ENCODE measurements at regions not wholly inside any gene's neighbourhood (a gene's known extent, or its start where the extent isn't known, plus 50 kb on each side); places are given as distances from the start of the nearest gene placed in this dataset.
"Not testable (repeated sequence)": the region's sequence is repeated elsewhere in the genome, so short reads cannot be mapped to it uniquely, and the experiment has no call there.

DNA sequence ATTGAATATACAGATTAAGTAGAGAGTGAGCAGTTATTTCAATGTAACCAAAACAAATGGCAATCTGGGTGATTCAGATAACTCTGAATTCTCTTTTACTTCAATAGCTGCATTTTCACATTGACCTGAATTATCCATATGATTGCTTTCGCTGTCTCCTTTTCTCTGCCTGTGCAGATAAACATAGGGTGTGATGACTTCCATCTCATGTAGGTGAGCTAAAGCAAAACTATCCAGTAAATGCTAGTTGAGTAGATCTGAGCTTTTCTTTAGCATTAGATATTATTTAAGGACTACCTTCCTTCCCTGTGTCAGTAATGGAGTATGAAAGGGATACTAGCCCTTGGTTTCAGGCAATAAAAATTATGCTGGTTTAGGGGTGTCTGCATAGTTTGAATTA is 288.6 kb downstream of the OXSM start:
- no peak for DNase-seq

GRCh38 chr3:26081166-26081565 is 291.3 kb downstream of the OXSM start:
- DNase-seq: no peak

GRCh38 chr3:26081806-26082205 is 291.9 kb downstream of the OXSM start:
- DNase-seq: no peak

DNA sequence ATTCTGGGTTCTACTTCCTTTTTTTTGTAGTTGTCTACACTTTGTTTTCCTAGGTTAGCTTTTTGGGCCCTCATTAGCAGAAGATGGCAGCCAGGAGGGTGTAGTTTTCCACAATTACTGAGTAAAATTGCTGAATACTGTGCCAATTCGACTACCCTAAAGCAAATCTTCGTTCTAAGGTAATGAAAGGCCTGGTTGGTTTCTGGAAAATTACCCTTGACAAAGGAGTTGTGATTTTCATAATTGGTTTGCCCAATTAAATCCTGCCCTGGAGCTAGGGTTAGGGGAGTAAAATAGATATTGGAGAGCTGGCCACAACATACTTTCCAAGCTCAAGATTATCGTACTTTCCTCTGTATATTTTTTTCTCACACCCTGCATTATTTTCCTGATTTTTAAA is 293.0 kb downstream of the OXSM start:
- DNase-seq: no peak

- no peak for DNase-seq
Measured at GRCh38 chr3:26084629-26085028, 294.7 kb downstream of the OXSM start.

- no peak for DNase-seq
Measured at GRCh38 chr3:26087751-26088150, 297.9 kb downstream of the OXSM start.

- DNase-seq: no peak
Measured at GRCh38 chr3:26089249-26089648, 299.4 kb downstream of the OXSM start.

DNA sequence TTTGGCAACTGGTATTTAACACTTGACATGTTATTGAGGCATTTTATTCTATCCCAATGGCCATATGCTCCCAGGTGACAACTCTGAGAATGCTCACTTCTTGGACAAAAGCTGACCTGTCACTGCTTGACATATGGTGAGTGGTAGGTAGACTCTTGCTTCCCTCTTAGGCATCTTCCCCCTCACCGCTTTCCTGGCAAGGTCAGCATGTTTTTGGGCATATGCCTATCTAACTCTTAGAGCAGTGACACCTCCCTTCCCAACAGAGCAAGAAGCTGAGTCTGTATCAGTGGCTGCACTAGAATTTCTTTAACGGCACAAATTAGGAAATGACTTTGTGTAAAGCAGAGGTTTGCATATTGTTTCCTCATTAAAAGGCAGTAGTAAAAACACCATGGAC is 300.7 kb downstream of the OXSM start:
- DNase-seq: no peak

DNA sequence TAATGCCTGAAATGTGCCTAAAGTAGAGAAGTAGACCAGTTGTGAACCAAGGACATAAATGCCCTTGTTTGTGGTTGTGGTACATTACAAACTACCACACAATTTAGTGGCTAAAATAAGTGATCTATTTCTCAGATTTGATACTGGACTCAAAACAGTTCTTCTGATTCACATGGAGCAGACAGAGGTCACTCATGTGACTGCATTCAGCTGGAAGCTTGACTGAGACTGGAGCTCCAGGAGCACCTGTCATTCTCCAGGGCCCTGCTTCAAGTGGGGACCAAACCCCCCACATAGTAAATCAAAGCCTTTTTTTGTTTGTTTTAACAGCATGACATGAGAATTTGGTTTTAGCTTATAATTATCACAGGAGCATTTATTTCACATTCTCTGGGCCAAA is 301.2 kb downstream of the OXSM start:
- DNase-seq: no peak

GRCh38 chr3:26091626-26092025 is 301.7 kb downstream of the OXSM start:
- no peak for DNase-seq

GRCh38 chr3:26097111-26097510 is 307.2 kb downstream of the OXSM start:
- not testable (repeated sequence) for DNase-seq

GRCh38 chr3:26099692-26100091 is 309.8 kb downstream of the OXSM start:
- DNase-seq: no peak

DNA sequence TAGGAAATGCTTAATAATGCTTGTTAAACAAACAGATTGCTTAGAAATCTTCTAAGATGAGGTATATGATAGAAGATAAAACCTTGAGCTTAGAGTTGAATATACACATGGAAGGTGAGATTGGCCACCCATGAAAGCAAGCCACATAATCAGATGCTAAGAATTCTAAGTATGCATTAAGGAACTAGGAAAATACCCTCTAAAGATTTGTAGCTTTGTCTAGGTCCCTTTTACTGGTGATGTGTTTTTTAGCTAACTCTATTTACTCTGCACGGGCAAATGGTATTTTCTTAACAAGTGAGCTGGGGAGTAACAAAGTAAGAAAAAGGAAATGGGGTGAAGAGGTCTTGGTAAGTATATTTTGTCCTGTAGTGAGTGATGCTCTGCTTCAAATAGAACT is 310.3 kb downstream of the OXSM start:
- no peak for DNase-seq

DNA sequence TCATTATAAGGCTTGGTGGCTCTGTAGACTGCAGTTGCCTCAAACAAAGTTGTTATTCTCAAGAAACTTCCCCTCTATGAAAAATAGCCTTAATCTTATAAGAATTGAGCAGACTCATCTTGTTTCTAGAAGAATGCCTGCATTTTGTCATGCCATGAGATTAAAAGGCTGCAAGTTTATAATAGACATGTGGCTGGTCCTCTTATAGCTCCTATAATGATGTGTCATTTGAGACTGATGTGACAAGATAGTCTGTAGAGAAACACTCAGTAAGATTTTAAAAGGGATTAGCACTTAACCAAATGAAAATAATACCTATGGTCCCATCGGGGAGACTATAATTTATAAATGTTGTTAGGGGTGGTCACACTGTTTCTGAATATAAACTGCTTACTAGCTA is 312.5 kb downstream of the OXSM start:
- DNase-seq: no peak

- DNase-seq: no peak
Measured at GRCh38 chr3:26104851-26105251, 315.0 kb downstream of the OXSM start.

GRCh38 chr3:26105261-26105660 is 315.4 kb downstream of the OXSM start:
- no peak for DNase-seq

GRCh38 chr3:26106228-26106627 is 316.3 kb downstream of the OXSM start:
- no peak for DNase-seq

GRCh38 chr3:26108846-26109489 is 319.1 kb downstream of the OXSM start:
- DNase-seq: no peak

DNA sequence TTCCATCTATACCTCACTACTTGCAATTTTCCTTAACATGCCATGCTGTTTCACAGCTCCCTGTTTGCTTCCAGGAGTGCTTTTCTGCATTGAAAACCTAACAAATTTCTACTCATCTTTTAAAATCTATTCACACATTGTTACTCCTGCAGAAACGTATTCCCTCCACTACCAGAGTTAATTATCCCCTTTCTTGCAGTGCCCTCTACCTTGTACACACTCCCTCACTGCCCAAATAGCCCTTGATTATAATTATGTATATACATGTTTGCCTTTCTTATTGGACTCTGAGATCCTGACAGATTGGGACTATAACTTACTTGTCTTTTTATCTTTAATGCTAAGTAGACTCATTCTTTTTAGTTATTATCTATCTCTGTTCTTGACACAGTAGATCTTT is 325.0 kb downstream of the OXSM start:
- no peak for DNase-seq

DNA sequence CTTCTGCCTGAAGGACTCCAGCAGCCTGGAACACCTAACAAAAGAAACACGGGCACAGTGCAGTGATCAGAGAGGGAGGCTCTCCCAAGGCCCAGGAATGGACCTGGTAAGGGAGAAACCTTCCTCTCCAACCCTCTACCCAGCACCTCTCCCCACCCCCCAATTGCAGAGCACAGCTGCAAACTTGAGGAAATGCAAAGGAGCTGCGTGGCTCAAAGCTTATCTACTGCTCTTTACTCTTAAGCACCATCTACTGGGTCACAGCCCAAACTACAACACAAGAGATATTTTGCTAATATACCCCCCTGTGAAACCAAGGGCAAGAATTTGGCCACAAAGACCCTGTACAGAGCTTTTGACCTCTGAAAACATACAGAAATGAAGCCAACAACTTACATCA is 328.3 kb downstream of the OXSM start:
- no peak for DNase-seq

DNA sequence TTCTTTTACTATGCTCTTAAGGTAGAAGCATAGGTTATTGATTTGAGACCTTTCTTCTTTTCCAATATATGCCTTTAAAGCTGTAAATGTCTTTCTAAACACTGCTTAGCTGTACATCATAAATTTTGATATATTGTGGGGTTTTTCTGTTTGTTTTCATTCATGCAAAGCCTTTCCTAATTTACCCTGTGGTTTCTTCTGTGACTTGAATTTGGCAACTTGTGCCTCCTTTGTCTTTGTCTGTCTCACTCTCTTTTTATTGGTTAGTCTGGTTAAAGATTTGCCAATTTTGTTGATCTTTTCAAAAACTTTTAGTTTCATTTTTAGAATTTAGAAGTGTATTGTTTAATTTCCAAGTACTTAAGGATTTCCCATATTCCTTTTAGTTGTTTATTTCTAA is 343.1 kb downstream of the OXSM start:
- no peak for DNase-seq

GRCh38 chr3:26141296-26141695 is 351.4 kb downstream of the OXSM start:
- DNase-seq: no peak

- no peak for DNase-seq
Measured at GRCh38 chr3:26145769-26146168, 355.9 kb downstream of the OXSM start.

- not testable (repeated sequence) for DNase-seq
Measured at GRCh38 chr3:26157428-26157827, 367.5 kb downstream of the OXSM start.

DNA sequence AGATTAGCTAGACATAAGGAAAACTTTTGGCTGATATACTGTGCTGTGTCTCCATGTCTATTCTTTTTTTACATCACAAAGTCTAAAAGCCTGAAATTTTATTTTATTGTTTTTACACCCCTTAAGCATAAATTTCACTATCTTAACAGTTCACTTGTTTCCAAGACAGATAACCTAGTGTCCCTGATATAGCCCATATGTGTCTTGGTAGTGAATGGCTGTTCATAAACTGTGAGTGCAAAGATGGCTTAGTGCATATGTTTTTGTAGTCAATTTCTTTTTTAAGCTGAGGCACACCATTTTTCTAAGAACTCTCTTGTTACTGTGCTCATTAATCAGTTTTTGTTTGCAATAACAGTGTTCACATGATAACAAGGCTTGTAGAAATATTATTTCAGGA is 381.1 kb downstream of the OXSM start:
- DNase-seq: no peak

GRCh38 chr3:26191556-26191955 is 401.7 kb downstream of the OXSM start:
- no peak for DNase-seq

Measured in 8988T (cell line).